Natural killer cell treated with Interleukin-12 subunit alpha and Interleukin-12 subunit beta and Interleukin-15 and Interleukin-18, amount 100 ng/mL, for 72 hours (primary cell): ENCODE measurements at regions not wholly inside any gene's neighbourhood (a gene's known extent, or its start where the extent isn't known, plus 50 kb on each side); places are given as distances from the start of the nearest gene placed in this dataset.

Experiments used
- ATAC-seq, 2 donors: fragments of 150-1000 bp; cut with Tn5 transposase in 1 of 2; sonication (Bioruptor Pico), chemical (Tn5 transposase) in 1 of 2; 2 replicates each; pipeline ENCODE4 v1.10.0; 2021
- DNase-seq: peaks from one replicate; pipeline ENCODE4 v3.0.0; 2022; ENCODE audit warnings: low spot score
- H3K27ac Mint-ChIP-seq, 2 donors: 1 replicate in 1 of 2; 2 replicates in 1 of 2; pipeline ENCODE4 v1.8.0; 2022; ENCODE audit warnings: mixed read lengths in 2 of 2, mild to moderate bottlenecking in 1 of 2, moderate library complexity in 1 of 2
- H3K27me3 Mint-ChIP-seq, 2 donors: 1 replicate in 1 of 2; 2 replicates in 1 of 2; pipeline ENCODE4 v1.8.0; 2022; ENCODE audit warnings: mixed read lengths in 2 of 2
- H3K36me3 Mint-ChIP-seq: one replicate; pipeline ENCODE4 v1.8.0; 2022; ENCODE audit warnings: mixed read lengths
- H3K4me1 Mint-ChIP-seq, 2 donors: 1 replicate in 1 of 2; 2 replicates in 1 of 2; pipeline ENCODE4 v1.8.0; 2022; ENCODE audit warnings: low read depth in 2 of 2, mixed read lengths in 2 of 2, mild to moderate bottlenecking in 1 of 2
- H3K4me3 Mint-ChIP-seq: one replicate; pipeline ENCODE4 v1.8.0; 2022; ENCODE audit warnings: mixed read lengths
- H3K9me3 Mint-ChIP-seq: 2 replicates; pipeline ENCODE4 v1.8.0; 2022; ENCODE audit warnings: mixed read lengths

- no peaks in the 10 kb centered on the region for H3K27me3 Mint-ChIP-seq
- ATAC-seq, result no peak
- no peaks in the 10 kb centered on the region for H3K4me1 Mint-ChIP-seq
- H3K36me3 Mint-ChIP-seq, result no peaks in the 10 kb centered on the region
- no peak overlapping the region for H3K27ac Mint-ChIP-seq
- H3K4me3 Mint-ChIP-seq, result no peak overlapping the region
- peaks cover 3% of the 10 kb centered on the region for H3K9me3 Mint-ChIP-seq
- DNase-seq, result no peak
These were observed 110.8 kb upstream of the MME start for GRCh38 chr3:154969366-154969765.

GRCh38 chr3:154967090-154967489 is 113.0 kb upstream of the MME start:
- Mint-ChIP-seq H3K4me1 (no peaks in the 10 kb centered on the region), H3K36me3 (no peaks in the 10 kb centered on the region), H3K9me3 (peaks cover 3% of the 10 kb centered on the region), H3K4me3 (no peak overlapping the region), H3K27me3 (no peaks in the 10 kb centered on the region), H3K27ac (no peak overlapping the region)
- DNase-seq (no peak), ATAC-seq (no peak)

GRCh38 chr3:154956815-154957214 is 123.3 kb upstream of the MME start:
- no peak for ATAC-seq
- H3K4me3 Mint-ChIP-seq, result no peak overlapping the region
- H3K9me3 Mint-ChIP-seq, result no peaks in the 10 kb centered on the region
- H3K27me3 Mint-ChIP-seq, result no peaks in the 10 kb centered on the region
- H3K27ac Mint-ChIP-seq, result no peak overlapping the region
- no peaks in the 10 kb centered on the region for H3K36me3 Mint-ChIP-seq
- H3K4me1 Mint-ChIP-seq, result no peaks in the 10 kb centered on the region
- DNase-seq, result no peak

- H3K9me3 Mint-ChIP-seq, result no peaks in the 10 kb centered on the region
- no peak for DNase-seq
- H3K27ac Mint-ChIP-seq, result no peak overlapping the region
- H3K27me3 Mint-ChIP-seq, result no peaks in the 10 kb centered on the region
- no peaks in the 10 kb centered on the region for H3K36me3 Mint-ChIP-seq
- H3K4me1 Mint-ChIP-seq, result no peaks in the 10 kb centered on the region
- ATAC-seq, result no peak
- no peak overlapping the region for H3K4me3 Mint-ChIP-seq
These were observed 124.1 kb upstream of the MME start for GRCh38 chr3:154955907-154956533.

- no peak for DNase-seq
- no peaks in the 10 kb centered on the region for H3K4me1 Mint-ChIP-seq
- H3K4me3 Mint-ChIP-seq, result no peak overlapping the region
- ATAC-seq, result no peak
- no peak overlapping the region for H3K27ac Mint-ChIP-seq
- no peaks in the 10 kb centered on the region for H3K36me3 Mint-ChIP-seq
- H3K27me3 Mint-ChIP-seq, result no peaks in the 10 kb centered on the region
- no peaks in the 10 kb centered on the region for H3K9me3 Mint-ChIP-seq
These were observed 125.4 kb upstream of the MME start for GRCh38 chr3:154954757-154955156.

- ATAC-seq, result no peak
- Mint-ChIP-seq H3K36me3 (no peaks in the 10 kb centered on the region), H3K9me3 (no peaks in the 10 kb centered on the region)
These were observed 126.6 kb upstream of the MME start for GRCh38 chr3:154953538-154953937.

GRCh38 chr3:154952553-154952952 is 127.6 kb upstream of the MME start:
- Mint-ChIP-seq H3K9me3 (peaks cover 7% of the 10 kb centered on the region), H3K27ac (no peak overlapping the region), H3K4me1 (no peaks in the 10 kb centered on the region), H3K27me3 (no peaks in the 10 kb centered on the region), H3K36me3 (peaks cover 7% of the 10 kb centered on the region), H3K4me3 (no peak overlapping the region)
- DNase-seq (no peak), ATAC-seq (no peak)

More at GRCh38 chr3:154953538-154953937, 126.6 kb upstream of the MME start:
- no peak overlapping the region for H3K27ac Mint-ChIP-seq
- no peaks in the 10 kb centered on the region for H3K4me1 Mint-ChIP-seq
- H3K4me3 Mint-ChIP-seq, result no peak overlapping the region
- H3K27me3 Mint-ChIP-seq, result no peaks in the 10 kb centered on the region
- no peak for DNase-seq

GRCh38 chr3:154943981-154944380 is 136.1 kb upstream of the MME start:
- H3K27me3 Mint-ChIP-seq, result no peaks in the 10 kb centered on the region
- peaks cover 34% of the 10 kb centered on the region for H3K9me3 Mint-ChIP-seq
- no peak overlapping the region for H3K4me3 Mint-ChIP-seq
- no peak for DNase-seq
- no peak overlapping the region for H3K27ac Mint-ChIP-seq
- H3K4me1 Mint-ChIP-seq, result no peaks in the 10 kb centered on the region
- H3K36me3 Mint-ChIP-seq, result peaks cover 22% of the 10 kb centered on the region
- ATAC-seq, result no peak

- Mint-ChIP-seq H3K36me3 (peaks cover 18% of the 10 kb centered on the region), H3K27ac (no peak overlapping the region), H3K9me3 (peaks cover 33% of the 10 kb centered on the region), H3K4me1 (no peaks in the 10 kb centered on the region), H3K27me3 (no peaks in the 10 kb centered on the region), H3K4me3 (no peak overlapping the region)
- ATAC-seq (no peak), DNase-seq (no peak)
These were observed 137.3 kb upstream of the MME start for GRCh38 chr3:154942827-154943226.

GRCh38 chr3:154936196-154936595 is 143.9 kb upstream of the MME start:
- ATAC-seq (no peak), DNase-seq (no peak)
- Mint-ChIP-seq H3K27ac (no peak overlapping the region), H3K4me3 (no peak overlapping the region), H3K27me3 (no peaks in the 10 kb centered on the region), H3K4me1 (no peaks in the 10 kb centered on the region), H3K9me3 (peaks cover 17% of the 10 kb centered on the region), H3K36me3 (peaks cover 9% of the 10 kb centered on the region)

- no peaks in the 10 kb centered on the region for H3K27me3 Mint-ChIP-seq
- ATAC-seq (no peak), DNase-seq (no peak)
- H3K4me1 Mint-ChIP-seq, result no peaks in the 10 kb centered on the region
- H3K4me3 Mint-ChIP-seq, result no peak overlapping the region
- H3K36me3 Mint-ChIP-seq, result no peaks in the 10 kb centered on the region
- H3K9me3 Mint-ChIP-seq, result peaks cover 9% of the 10 kb centered on the region
- no peak overlapping the region for H3K27ac Mint-ChIP-seq
These were observed 146.5 kb upstream of the MME start for GRCh38 chr3:154933581-154933980.

GRCh38 chr3:154932633-154933032 is 147.5 kb upstream of the MME start:
- Mint-ChIP-seq H3K4me3 (no peak overlapping the region), H3K9me3 (peaks cover 6% of the 10 kb centered on the region), H3K4me1 (no peaks in the 10 kb centered on the region), H3K27me3 (no peaks in the 10 kb centered on the region), H3K27ac (no peak overlapping the region), H3K36me3 (no peaks in the 10 kb centered on the region)
- DNase-seq, result no peak
- no peak for ATAC-seq

- Mint-ChIP-seq H3K4me3 (no peak overlapping the region), H3K27ac (no peak overlapping the region), H3K4me1 (no peaks in the 10 kb centered on the region), H3K36me3 (no peaks in the 10 kb centered on the region), H3K9me3 (peaks cover 6% of the 10 kb centered on the region), H3K27me3 (no peaks in the 10 kb centered on the region)
- no peak for ATAC-seq
- DNase-seq, result no peak
These were observed 148.6 kb upstream of the MME start for GRCh38 chr3:154931484-154931883.

GRCh38 chr3:154926721-154927120 is 153.4 kb upstream of the MME start:
- Mint-ChIP-seq H3K4me1 (no peaks in the 10 kb centered on the region), H3K36me3 (no peaks in the 10 kb centered on the region)

GRCh38 chr3:154921351-154921750 is 158.8 kb upstream of the MME start:
- DNase-seq (no peak), ATAC-seq (no peak)
- Mint-ChIP-seq H3K27me3 (no peaks in the 10 kb centered on the region), H3K27ac (no peak overlapping the region), H3K9me3 (peaks cover 9% of the 10 kb centered on the region), H3K36me3 (no peaks in the 10 kb centered on the region), H3K4me3 (no peak overlapping the region), H3K4me1 (no peaks in the 10 kb centered on the region)

More at GRCh38 chr3:154926721-154927120, 153.4 kb upstream of the MME start:
- Mint-ChIP-seq H3K27ac (no peak overlapping the region), H3K27me3 (no peaks in the 10 kb centered on the region), H3K4me3 (no peak overlapping the region), H3K9me3 (peaks cover 6% of the 10 kb centered on the region)
- DNase-seq (no peak), ATAC-seq (no peak)
